ENCODE measurements at regions not wholly inside any gene's neighbourhood (a gene's known extent, or its start where the extent isn't known, plus 50 kb on each side); places are given as distances from the start of the nearest gene placed in this dataset.

DNA sequence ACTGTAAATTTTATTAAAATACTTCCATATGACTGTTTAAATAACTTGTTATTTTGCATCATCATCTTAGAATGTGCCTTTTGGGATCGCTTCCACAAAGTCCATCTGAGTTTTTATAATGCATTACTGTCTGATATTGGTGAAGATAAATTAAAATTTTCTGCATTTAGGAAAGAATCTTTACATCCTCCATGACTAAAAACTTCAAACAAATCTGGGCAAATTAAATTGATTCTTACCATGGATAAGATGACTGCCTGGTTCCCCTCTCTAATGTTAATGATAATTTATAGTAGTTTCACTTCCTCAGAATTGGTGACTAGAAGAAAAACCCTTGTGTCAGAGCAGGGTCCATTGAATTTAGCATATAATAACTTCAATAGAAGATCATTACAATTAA is 94.7 kb upstream of the SLC38A4 start (continued):
- TF ChIP-seq, protein P1, sequence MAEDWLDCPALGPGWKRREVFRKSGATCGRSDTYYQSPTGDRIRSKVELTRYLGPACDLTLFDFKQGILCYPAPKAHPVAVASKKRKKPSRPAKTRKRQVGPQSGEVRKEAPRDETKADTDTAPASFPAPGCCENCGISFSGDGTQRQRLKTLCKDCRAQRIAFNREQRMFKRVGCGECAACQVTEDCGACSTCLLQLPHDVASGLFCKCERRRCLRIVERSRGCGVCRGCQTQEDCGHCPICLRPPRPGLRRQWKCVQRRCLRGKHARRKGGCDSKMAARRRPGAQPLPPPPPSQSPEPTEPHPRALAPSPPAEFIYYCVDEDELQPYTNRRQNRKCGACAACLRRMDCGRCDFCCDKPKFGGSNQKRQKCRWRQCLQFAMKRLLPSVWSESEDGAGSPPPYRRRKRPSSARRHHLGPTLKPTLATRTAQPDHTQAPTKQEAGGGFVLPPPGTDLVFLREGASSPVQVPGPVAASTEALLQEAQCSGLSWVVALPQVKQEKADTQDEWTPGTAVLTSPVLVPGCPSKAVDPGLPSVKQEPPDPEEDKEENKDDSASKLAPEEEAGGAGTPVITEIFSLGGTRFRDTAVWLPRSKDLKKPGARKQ (CRISPR knock-in tag; IDR thresholded peaks at IDR 0.05), result no peak
- TF ChIP-seq BRD4 (IDR thresholded peaks at IDR 0.05), result no peak

DNA sequence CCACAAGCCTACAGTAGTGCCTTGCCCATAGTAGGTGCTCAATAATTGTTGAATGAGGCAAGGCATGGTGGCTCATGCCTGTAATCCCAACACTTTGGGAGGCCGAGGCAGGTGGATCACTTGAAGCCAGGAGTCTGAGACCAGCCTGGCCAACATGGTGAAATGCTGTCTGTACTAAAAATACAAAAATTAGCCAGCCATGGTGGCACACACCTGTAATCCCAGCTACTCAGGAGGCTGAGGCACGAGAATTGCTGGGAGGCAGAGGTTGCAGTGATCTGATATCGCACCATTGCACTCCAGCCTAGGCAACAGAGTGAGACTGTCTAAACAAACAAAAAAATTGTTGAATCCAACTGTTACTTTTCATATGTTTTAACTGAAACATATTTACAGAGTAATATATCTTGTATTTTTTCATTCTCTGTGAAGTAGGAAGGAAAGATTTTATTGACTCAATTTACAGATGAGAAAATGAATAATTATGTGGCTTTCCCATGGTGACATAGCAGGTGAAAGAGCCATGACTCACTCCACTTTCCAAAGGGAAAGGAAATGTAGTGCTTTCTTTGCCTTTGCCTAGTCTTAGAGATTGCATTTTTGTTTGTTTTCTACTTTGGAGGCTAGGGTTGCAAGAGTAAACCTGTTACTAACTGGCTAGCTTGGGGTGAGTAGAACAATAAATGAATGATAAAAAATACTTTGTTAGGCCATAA is 95.4 kb upstream of the SLC38A4 start:
- H3K9ac ChIP-seq (ENCODE audit: insufficient read depth in 1 of 2, low read depth in 2 of 2, low read length in 2 of 2), result no peak overlapping the region
- BruUV-seq (replicated peaks), result no TSS peak
- ChIA-PET CTCF (ENCODE audit: low intra/inter-chr PET ratio) (no interaction called here), POLR2A (no interaction called here)
- H3K79me2 ChIP-seq (ENCODE audit: control insufficient read depth, insufficient read depth, low read length), result no peaks in the 10 kb centered on the region
- no peaks in the 10 kb centered on the region for H3K9me3 ChIP-seq (replicated peaks; ENCODE audit: control insufficient read depth, insufficient read depth, low read depth, low read length)
- no peak overlapping the region for H3K27ac ChIP-seq (ENCODE audit: extremely low read depth, low read depth, low read length)
- WGBS (ENCODE audit: insufficient coverage, low coverage, missing lambda C conversion rate), result 0% methylated on average over 3 of the region's 3 CpGs
- ATAC-seq, result no peak
- intact Hi-C loops (cut with micrococcal nuclease), result no loop called here
- H3K4me3 ChIP-seq, result no peak overlapping the region
- no peak for TF ChIP-seq PURB (CRISPR knock-in tag; IDR thresholded peaks at IDR 0.05; ENCODE audit: low read depth)
- FAIRE-seq, result no peak
- no peak for DNase-seq (ENCODE audit: extremely low read depth in 1 of 4, low spot score in 3 of 4)
- H3K27me3 ChIP-seq (ENCODE audit: control insufficient read depth in 2 of 2, insufficient read depth in 2 of 2, low read length in 2 of 2), result no peaks in the 10 kb centered on the region
- no peaks in the 10 kb centered on the region for H3K9me1 ChIP-seq (ENCODE audit: control insufficient read depth, insufficient read depth, low read length)
- no peaks in the 10 kb centered on the region for H4K20me1 ChIP-seq (replicated peaks; ENCODE audit: control insufficient read depth, insufficient read depth, low read length)
- no peak overlapping the region for H2AFZ ChIP-seq (ENCODE audit: low read depth, low read length)
- H3K36me3 ChIP-seq (ENCODE audit: control insufficient read depth, insufficient read depth, low read length), result no peaks in the 10 kb centered on the region
- no peak overlapping the region for H3K4me2 ChIP-seq (ENCODE audit: insufficient read depth, low read length)
- in situ Hi-C loops (cut with MboI), result no loop called here
- H3K4me1 ChIP-seq (replicated peaks in 1 of 2; ENCODE audit: control insufficient read depth in 2 of 2, insufficient read depth in 2 of 2, low read length in 2 of 2), result no peaks in the 10 kb centered on the region

Data from K562 (cell line).